ENCODE measurements at regions not wholly inside any gene's neighbourhood (a gene's known extent, or its start where the extent isn't known, plus 50 kb on each side); places are given as distances from the start of the nearest gene placed in this dataset.

DNA sequence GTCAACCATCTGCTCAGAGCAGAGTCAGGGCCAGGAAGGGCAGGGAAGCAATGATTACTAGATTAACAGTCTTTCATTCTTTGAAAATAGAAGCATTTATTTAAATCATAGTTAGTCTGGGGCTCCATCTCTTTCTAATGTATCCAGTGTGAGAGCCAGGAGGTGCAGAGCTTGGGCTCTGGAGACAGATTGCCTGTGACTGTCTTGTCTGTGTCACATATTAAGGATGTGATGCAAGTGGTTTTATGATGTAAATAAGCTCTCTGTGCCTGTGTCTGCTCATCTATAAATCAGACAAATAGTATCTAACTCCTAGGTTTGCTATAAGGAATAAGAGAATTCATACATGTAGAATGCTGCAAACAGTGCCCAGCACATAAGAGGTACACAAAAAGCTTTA lies 104.9 kb upstream of the TANK start:
- Histone ChIP-seq H3K4me3 (ENCODE audit: low read depth, low read length) (no peak overlapping the region), H3K27me3 (replicated peaks) (no peaks in the 10 kb centered on the region), H3K36me3 (replicated peaks) (no peaks in the 10 kb centered on the region), H3K27ac (no peak overlapping the region)
- no peak for TF ChIP-seq CTCF (IDR thresholded peaks at IDR 0.05; ENCODE audit: low read depth, low read length, missing control alignments)
- no peak for DNase-seq
- in situ Hi-C loops (cut with HindIII; ENCODE audit: low pct_ligation_motif_present, low sequenced_read_pairs) = no loop called here

DNA sequence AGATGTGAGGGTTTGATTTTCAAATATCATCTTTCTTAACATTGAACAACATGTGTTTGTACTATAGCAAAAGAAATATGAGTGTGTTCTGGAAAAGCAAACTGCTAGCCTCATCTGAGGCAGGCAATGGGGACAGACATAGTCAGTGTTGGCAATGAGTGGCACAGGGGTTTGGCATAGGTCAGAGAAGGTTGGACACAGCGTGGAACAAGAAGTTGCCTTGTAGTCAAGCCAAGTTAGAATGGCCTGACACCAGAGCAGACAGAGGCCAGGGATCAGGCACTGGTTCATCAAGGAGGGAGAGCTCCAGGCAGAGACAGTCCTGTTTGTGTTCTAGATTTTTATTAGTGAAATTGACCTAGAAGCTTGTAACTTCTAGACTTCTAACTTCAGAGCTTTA lies 100.8 kb upstream of the TANK start:
- no peaks in the 10 kb centered on the region for H3K27me3 ChIP-seq (replicated peaks)
- H3K4me3 ChIP-seq (ENCODE audit: low read depth, low read length) = no peak overlapping the region
- DNase-seq = no peak
- in situ Hi-C loops (cut with HindIII; ENCODE audit: low pct_ligation_motif_present, low sequenced_read_pairs) = no loop called here
- H3K36me3 ChIP-seq (replicated peaks) = no peaks in the 10 kb centered on the region
- no peak for TF ChIP-seq CTCF (IDR thresholded peaks at IDR 0.05; ENCODE audit: low read depth, low read length, missing control alignments)
- H3K27ac ChIP-seq = no peak overlapping the region

- no peaks in the 10 kb centered on the region for H3K36me3 ChIP-seq (replicated peaks)
- no peak overlapping the region for H3K27ac ChIP-seq
- no peak for TF ChIP-seq CTCF (IDR thresholded peaks at IDR 0.05; ENCODE audit: low read depth, low read length, missing control alignments)
- no peak for DNase-seq
- no peaks in the 10 kb centered on the region for H3K27me3 ChIP-seq (replicated peaks)
- H3K4me3 ChIP-seq (ENCODE audit: low read depth, low read length) = no peak overlapping the region
- in situ Hi-C loops (cut with HindIII; ENCODE audit: low pct_ligation_motif_present, low sequenced_read_pairs) = no loop called here
These were observed 98.4 kb upstream of the TANK start for GRCh38 chr2:161061786-161062185.

GRCh38 chr2:161063157-161063945 lies 96.9 kb upstream of the TANK start:
- no peak overlapping the region for H3K27ac ChIP-seq
- no peaks in the 10 kb centered on the region for H3K36me3 ChIP-seq (replicated peaks)
- peak; percentile 78 for DNase-seq
- H3K27me3 ChIP-seq (replicated peaks) = no peaks in the 10 kb centered on the region
- in situ Hi-C loops (cut with HindIII; ENCODE audit: low pct_ligation_motif_present, low sequenced_read_pairs) = no loop called here
- peak; percentile 93 for TF ChIP-seq CTCF (IDR thresholded peaks at IDR 0.05; ENCODE audit: low read depth, low read length, missing control alignments)
- H3K4me3 ChIP-seq (ENCODE audit: low read depth, low read length) = no peak overlapping the region

- Histone ChIP-seq H3K4me3 (ENCODE audit: low read depth, low read length) (no peak overlapping the region), H3K36me3 (replicated peaks) (no peaks in the 10 kb centered on the region), H3K27ac (no peak overlapping the region), H3K27me3 (replicated peaks) (no peaks in the 10 kb centered on the region)
- TF ChIP-seq CTCF (IDR thresholded peaks at IDR 0.05; ENCODE audit: low read depth, low read length, missing control alignments) = no peak
- DNase-seq = no peak
- in situ Hi-C loops (cut with HindIII; ENCODE audit: low pct_ligation_motif_present, low sequenced_read_pairs) = no loop called here
These were observed 96.3 kb upstream of the TANK start for GRCh38 chr2:161063946-161064306.

- in situ Hi-C loops (cut with HindIII; ENCODE audit: low pct_ligation_motif_present, low sequenced_read_pairs) = no loop called here
These were observed 92.3 kb upstream of the TANK start for GRCh38 chr2:161067846-161068350.

More at GRCh38 chr2:161067846-161068350, 92.3 kb upstream of the TANK start:
- H3K36me3 ChIP-seq (replicated peaks) = no peaks in the 10 kb centered on the region
- H3K4me3 ChIP-seq (ENCODE audit: low read depth, low read length) = no peak overlapping the region
- no peak overlapping the region for H3K27ac ChIP-seq
- TF ChIP-seq CTCF (IDR thresholded peaks at IDR 0.05; ENCODE audit: low read depth, low read length, missing control alignments) = no peak
- no peak for DNase-seq
- no peaks in the 10 kb centered on the region for H3K27me3 ChIP-seq (replicated peaks)
